HEK293 (cell line): ENCODE measurements at regions not wholly inside any gene's neighbourhood (a gene's known extent, or its start where the extent isn't known, plus 50 kb on each side); places are given as distances from the start of the nearest gene placed in this dataset.

Experiments
- KLF1 ChIP-seq: fragments of 450-650 bp; formaldehyde crosslinking; IDR thresholded peaks from 2 replicates; pipeline ENCODE4 v1.5.1; 2016; ENCODE audit warnings: missing biosample characterization, missing genetic modification characterization
- KLF16 ChIP-seq: fragments of 450-650 bp; formaldehyde crosslinking; IDR thresholded peaks from 2 replicates; pipeline ENCODE4 v1.5.1; 2017; ENCODE audit warnings: missing biosample characterization, missing genetic modification characterization
- KLF7 ChIP-seq: fragments of 450-650 bp; formaldehyde crosslinking; IDR thresholded peaks from 2 replicates; pipeline ENCODE4 v1.5.1; 2016; ENCODE audit warnings: missing biosample characterization, missing genetic modification characterization, borderline replicate concordance
- SETDB1 ChIP-seq: IDR thresholded peaks from one replicate; pipeline ENCODE4 v1.6.1; 2017; ENCODE audit warnings: mild to moderate bottlenecking, low read length, moderate library complexity, mixed read lengths; ENCODE audit not compliant: insufficient read length
- ZBTB48 ChIP-seq: fragments of 450-650 bp; formaldehyde crosslinking; IDR thresholded peaks from 2 replicates; pipeline ENCODE4 v1.5.1; 2016; ENCODE audit warnings: missing biosample characterization, missing genetic modification characterization
- ZIC2 ChIP-seq: fragments of 450-650 bp; formaldehyde crosslinking; IDR thresholded peaks from 2 replicates; pipeline ENCODE4 v1.5.1; 2016; ENCODE audit warnings: missing biosample characterization, missing genetic modification characterization
- ZNF112 ChIP-seq: fragments of 450-650 bp; formaldehyde crosslinking; IDR thresholded peaks from 2 replicates; pipeline ENCODE4 v1.5.0; 2017; ENCODE audit warnings: missing biosample characterization, missing genetic modification characterization
- ZNF121 ChIP-seq: fragments of 450-650 bp; formaldehyde crosslinking; IDR thresholded peaks from 2 replicates; pipeline ENCODE4 v1.5.1; 2016; ENCODE audit warnings: missing biosample characterization, missing genetic modification characterization
- ZNF146 ChIP-seq: fragments of 450-650 bp; formaldehyde crosslinking; IDR thresholded peaks from 2 replicates; pipeline ENCODE4 v1.5.1; 2016; ENCODE audit warnings: missing biosample characterization, missing genetic modification characterization
- ZNF211 ChIP-seq: fragments of 450-650 bp; formaldehyde crosslinking; IDR thresholded peaks from 2 replicates; pipeline ENCODE4 v1.5.1; 2016; ENCODE audit warnings: low read depth, missing biosample characterization, missing genetic modification characterization
- ZNF214 ChIP-seq: fragments of 450-650 bp; formaldehyde crosslinking; IDR thresholded peaks from 2 replicates; pipeline ENCODE4 v1.5.1; 2017; ENCODE audit warnings: missing biosample characterization, mild to moderate bottlenecking, missing genetic modification characterization, borderline replicate concordance
- ZNF239 ChIP-seq: fragments of 450-650 bp; formaldehyde crosslinking; IDR thresholded peaks from 2 replicates; pipeline ENCODE4 v1.5.1; 2016; ENCODE audit warnings: missing biosample characterization, missing genetic modification characterization
- ZNF560 ChIP-seq: fragments of 450-650 bp; formaldehyde crosslinking; IDR thresholded peaks from 2 replicates; pipeline ENCODE4 v1.5.1; 2017; ENCODE audit warnings: missing biosample characterization, missing genetic modification characterization, borderline replicate concordance
- ZNF596 ChIP-seq: fragments of 450-650 bp; IDR thresholded peaks from 2 replicates; pipeline ENCODE4 v1.5.0; 2018; ENCODE audit warnings: missing biosample characterization, mild to moderate bottlenecking, missing genetic modification characterization, moderate library complexity
- ZNF600 ChIP-seq: fragments of 450-650 bp; formaldehyde crosslinking; IDR thresholded peaks from 2 replicates; pipeline ENCODE4 v1.5.1; 2016; ENCODE audit warnings: missing biosample characterization, missing genetic modification characterization
- ZNF670 ChIP-seq: fragments of 450-650 bp; formaldehyde crosslinking; IDR thresholded peaks from 2 replicates; pipeline ENCODE4 v1.5.1; 2016; ENCODE audit warnings: missing biosample characterization, missing genetic modification characterization, low read depth
- ZNF776 ChIP-seq: fragments of 450-650 bp; formaldehyde crosslinking; IDR thresholded peaks from 2 replicates; pipeline ENCODE4 v1.5.0; 2017; ENCODE audit warnings: missing biosample characterization, missing genetic modification characterization, borderline replicate concordance
- ZNF837 ChIP-seq: fragments of 450-650 bp; formaldehyde crosslinking; IDR thresholded peaks from 2 replicates; pipeline ENCODE4 v1.5.1; 2016; ENCODE audit warnings: missing biosample characterization, missing genetic modification characterization
- ZSCAN23 ChIP-seq: fragments of 450-650 bp; formaldehyde crosslinking; IDR thresholded peaks from 2 replicates; pipeline ENCODE4 v1.5.1; 2016; ENCODE audit warnings: missing biosample characterization, missing genetic modification characterization
- ZSCAN30 ChIP-seq: fragments of 450-650 bp; IDR thresholded peaks from 2 replicates; pipeline ENCODE4 v1.5.1; 2018; ENCODE audit warnings: missing biosample characterization, mild to moderate bottlenecking, missing genetic modification characterization, moderate library complexity
- ZXDB ChIP-seq: fragments of 450-650 bp; formaldehyde crosslinking; IDR thresholded peaks from 2 replicates; pipeline ENCODE4 v1.5.1; 2016; ENCODE audit warnings: missing biosample characterization, missing genetic modification characterization
- TF ChIP-seq, protein P1 (sequence below): fragments of 450-650 bp; formaldehyde crosslinking; conservative IDR thresholded peaks from 2 replicates; pipeline ENCODE4 v1.5.1; 2016; ENCODE audit warnings: low read depth, missing biosample characterization, missing genetic modification characterization
- TF ChIP-seq, protein P2 (sequence below): fragments of 450-650 bp; formaldehyde crosslinking; IDR thresholded peaks from 2 replicates; pipeline ENCODE4; 2016; ENCODE audit warnings: missing biosample characterization, missing genetic modification characterization
- TF ChIP-seq, protein P3 (sequence below): fragments of 450-650 bp; formaldehyde crosslinking; IDR thresholded peaks from 2 replicates; pipeline ENCODE4 v1.5.1; 2017; ENCODE audit warnings: missing biosample characterization, missing genetic modification characterization
- TF ChIP-seq, protein P4 (sequence below): fragments of 450-650 bp; formaldehyde crosslinking; IDR thresholded peaks from 2 replicates; pipeline ENCODE4 v1.5.1; 2016; ENCODE audit warnings: missing biosample characterization, missing genetic modification characterization
- TF ChIP-seq, protein P5 (sequence below): fragments of 450-650 bp; formaldehyde crosslinking; IDR thresholded peaks from 2 replicates; pipeline ENCODE4 v1.5.1; 2016; ENCODE audit warnings: missing biosample characterization, missing genetic modification characterization
- TF ChIP-seq, protein P6 (sequence below): fragments of 450-650 bp; formaldehyde crosslinking; IDR thresholded peaks from 2 replicates; pipeline ENCODE4 v1.5.1; 2016; ENCODE audit warnings: missing biosample characterization, missing genetic modification characterization

DNA sequence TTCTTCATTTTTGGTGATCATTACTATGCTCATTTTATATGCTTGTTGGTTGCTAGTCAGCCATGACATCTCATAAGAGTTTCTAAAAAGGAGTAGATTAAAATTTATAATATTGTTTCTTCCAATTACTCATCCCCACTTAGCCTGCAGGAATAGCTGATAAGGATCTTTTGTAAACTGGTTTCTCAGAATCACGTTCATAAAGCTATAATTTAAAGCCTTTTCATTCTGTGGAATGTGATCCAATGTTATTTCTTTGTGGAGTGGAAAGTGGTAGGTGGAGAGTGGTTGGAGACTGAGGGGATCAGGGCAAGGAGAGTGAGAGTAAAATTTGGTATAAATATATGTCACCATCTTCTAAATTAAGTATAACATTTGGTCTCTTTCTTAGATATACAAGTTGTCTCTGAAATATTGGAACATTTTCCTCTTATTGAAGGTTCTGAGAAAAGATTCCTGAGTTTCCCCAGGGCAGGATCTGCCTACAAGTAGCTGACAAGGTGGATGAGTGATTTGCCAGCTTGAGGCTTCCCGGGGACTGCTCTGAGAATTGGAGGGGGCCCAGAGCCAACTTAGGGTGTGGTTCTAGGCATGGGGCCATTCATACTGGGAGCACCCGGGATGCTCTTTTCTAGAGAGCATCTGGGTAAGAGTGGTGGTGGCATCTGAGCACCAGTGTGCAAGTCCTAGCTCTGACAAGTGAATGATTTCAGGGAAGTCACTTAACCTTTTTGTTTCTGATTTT is 116.4 kb downstream of the TBX19 start (continued):
- TF ChIP-seq, protein P1, sequence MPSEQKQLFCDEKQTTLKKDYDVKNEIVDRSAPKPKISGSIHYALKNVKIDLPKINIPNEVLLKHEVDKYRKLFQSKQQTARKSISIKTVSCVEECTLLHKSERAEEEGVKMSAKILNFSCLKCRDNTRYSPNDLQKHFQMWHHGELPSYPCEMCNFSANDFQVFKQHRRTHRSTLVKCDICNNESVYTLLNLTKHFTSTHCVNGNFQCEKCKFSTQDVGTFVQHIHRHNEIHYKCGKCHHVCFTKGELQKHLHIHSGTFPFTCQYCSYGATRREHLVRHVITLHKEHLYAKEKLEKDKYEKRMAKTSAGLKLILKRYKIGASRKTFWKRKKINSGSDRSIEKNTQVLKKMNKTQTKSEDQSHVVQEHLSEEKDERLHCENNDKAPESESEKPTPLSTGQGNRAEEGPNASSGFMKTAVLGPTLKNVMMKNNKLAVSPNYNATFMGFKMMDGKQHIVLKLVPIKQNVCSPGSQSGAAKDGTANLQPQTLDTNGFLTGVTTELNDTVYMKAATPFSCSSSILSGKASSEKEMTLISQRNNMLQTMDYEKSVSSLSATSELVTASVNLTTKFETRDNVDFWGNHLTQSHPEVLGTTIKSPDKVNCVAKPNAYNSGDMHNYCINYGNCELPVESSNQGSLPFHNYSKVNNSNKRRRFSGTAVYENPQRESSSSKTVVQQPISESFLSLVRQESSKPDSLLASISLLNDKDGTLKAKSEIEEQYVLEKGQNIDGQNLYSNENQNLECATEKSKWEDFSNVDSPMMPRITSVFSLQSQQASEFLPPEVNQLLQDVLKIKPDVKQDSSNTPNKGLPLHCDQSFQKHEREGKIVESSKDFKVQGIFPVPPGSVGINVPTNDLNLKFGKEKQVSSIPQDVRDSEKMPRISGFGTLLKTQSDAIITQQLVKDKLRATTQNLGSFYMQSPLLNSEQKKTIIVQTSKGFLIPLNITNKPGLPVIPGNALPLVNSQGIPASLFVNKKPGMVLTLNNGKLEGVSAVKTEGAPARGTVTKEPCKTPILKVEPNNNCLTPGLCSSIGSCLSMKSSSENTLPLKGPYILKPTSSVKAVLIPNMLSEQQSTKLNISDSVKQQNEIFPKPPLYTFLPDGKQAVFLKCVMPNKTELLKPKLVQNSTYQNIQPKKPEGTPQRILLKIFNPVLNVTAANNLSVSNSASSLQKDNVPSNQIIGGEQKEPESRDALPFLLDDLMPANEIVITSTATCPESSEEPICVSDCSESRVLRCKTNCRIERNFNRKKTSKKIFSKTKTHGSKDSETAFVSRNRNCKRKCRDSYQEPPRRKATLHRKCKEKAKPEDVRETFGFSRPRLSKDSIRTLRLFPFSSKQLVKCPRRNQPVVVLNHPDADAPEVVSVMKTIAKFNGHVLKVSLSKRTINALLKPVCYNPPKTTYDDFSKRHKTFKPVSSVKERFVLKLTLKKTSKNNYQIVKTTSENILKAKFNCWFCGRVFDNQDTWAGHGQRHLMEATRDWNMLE (tag by site-specific recombination) = no peak
- TF ChIP-seq ZNF214 (tag by site-specific recombination) = no peak
- no peak for TF ChIP-seq SETDB1
- no peak for TF ChIP-seq ZNF560 (tag by site-specific recombination)
- peak; percentile 25; the same call in 1 of the 2 replicates for TF ChIP-seq KLF1 (tag by site-specific recombination)
- TF ChIP-seq ZNF670 (tag by site-specific recombination) = no peak
- TF ChIP-seq, protein P2, sequence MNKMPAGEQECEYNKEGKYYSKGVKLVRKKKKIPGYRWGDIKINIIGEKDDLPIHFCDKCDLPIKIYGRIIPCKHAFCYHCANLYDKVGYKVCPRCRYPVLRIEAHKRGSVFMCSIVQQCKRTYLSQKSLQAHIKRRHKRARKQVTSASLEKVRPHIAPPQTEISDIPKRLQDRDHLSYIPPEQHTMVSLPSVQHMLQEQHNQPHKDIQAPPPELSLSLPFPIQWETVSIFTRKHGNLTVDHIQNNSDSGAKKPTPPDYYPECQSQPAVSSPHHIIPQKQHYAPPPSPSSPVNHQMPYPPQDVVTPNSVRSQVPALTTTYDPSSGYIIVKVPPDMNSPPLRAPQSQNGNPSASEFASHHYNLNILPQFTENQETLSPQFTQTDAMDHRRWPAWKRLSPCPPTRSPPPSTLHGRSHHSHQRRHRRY (tag by site-specific recombination) = no peak
- no peak for TF ChIP-seq ZNF596
- TF ChIP-seq ZNF837 = no peak
- TF ChIP-seq ZNF239 (tag by site-specific recombination) = no peak
- no peak for TF ChIP-seq KLF16 (tag by site-specific recombination)
- TF ChIP-seq ZBTB48 = no peak
- peak; percentile 19; the same call in 1 of the 2 replicates for TF ChIP-seq KLF7 (tag by site-specific recombination)
- no peak for TF ChIP-seq ZSCAN30
- no peak for TF ChIP-seq ZIC2 (tag by site-specific recombination)
- TF ChIP-seq ZNF121 (tag by site-specific recombination) = no peak
- TF ChIP-seq ZNF776 = no peak
- TF ChIP-seq ZSCAN23 (tag by site-specific recombination) = no peak
- no peak for TF ChIP-seq ZNF211
- peak; percentile 51; the same call in 1 of the 2 replicates for TF ChIP-seq ZXDB
- TF ChIP-seq, protein P3, sequence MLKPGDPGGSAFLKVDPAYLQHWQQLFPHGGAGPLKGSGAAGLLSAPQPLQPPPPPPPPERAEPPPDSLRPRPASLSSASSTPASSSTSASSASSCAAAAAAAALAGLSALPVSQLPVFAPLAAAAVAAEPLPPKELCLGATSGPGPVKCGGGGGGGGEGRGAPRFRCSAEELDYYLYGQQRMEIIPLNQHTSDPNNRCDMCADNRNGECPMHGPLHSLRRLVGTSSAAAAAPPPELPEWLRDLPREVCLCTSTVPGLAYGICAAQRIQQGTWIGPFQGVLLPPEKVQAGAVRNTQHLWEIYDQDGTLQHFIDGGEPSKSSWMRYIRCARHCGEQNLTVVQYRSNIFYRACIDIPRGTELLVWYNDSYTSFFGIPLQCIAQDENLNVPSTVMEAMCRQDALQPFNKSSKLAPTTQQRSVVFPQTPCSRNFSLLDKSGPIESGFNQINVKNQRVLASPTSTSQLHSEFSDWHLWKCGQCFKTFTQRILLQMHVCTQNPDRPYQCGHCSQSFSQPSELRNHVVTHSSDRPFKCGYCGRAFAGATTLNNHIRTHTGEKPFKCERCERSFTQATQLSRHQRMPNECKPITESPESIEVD (tag by site-specific recombination) = peak; percentile 88
- no peak for TF ChIP-seq ZNF146 (tag by site-specific recombination)
- TF ChIP-seq ZNF112 (tag by site-specific recombination) = no peak
- TF ChIP-seq, protein P4, sequence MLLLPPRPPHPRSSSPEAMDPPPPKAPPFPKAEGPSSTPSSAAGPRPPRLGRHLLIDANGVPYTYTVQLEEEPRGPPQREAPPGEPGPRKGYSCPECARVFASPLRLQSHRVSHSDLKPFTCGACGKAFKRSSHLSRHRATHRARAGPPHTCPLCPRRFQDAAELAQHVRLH (tag by site-specific recombination) = no peak
- no peak for TF ChIP-seq ZNF600 (tag by site-specific recombination)
- TF ChIP-seq, protein P5, sequence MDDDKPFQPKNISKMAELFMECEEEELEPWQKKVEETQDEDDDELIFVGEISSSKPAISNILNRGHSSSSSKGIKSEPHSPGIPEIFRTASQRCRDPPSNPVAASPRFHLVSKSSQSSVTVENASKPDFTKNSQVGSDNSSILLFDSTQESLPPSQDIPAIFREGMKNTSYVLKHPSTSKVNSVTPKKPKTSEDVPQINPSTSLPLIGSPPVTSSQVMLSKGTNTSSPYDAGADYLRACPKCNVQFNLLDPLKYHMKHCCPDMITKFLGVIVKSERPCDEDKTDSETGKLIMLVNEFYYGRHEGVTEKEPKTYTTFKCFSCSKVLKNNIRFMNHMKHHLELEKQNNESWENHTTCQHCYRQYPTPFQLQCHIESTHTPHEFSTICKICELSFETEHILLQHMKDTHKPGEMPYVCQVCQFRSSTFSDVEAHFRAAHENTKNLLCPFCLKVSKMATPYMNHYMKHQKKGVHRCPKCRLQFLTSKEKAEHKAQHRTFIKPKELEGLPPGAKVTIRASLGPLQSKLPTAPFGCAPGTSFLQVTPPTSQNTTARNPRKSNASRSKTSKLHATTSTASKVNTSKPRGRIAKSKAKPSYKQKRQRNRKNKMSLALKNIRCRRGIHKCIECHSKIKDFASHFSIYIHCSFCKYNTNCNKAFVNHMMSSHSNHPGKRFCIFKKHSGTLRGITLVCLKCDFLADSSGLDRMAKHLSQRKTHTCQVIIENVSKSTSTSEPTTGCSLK (tag by site-specific recombination) = no peak
- TF ChIP-seq, protein P6, sequence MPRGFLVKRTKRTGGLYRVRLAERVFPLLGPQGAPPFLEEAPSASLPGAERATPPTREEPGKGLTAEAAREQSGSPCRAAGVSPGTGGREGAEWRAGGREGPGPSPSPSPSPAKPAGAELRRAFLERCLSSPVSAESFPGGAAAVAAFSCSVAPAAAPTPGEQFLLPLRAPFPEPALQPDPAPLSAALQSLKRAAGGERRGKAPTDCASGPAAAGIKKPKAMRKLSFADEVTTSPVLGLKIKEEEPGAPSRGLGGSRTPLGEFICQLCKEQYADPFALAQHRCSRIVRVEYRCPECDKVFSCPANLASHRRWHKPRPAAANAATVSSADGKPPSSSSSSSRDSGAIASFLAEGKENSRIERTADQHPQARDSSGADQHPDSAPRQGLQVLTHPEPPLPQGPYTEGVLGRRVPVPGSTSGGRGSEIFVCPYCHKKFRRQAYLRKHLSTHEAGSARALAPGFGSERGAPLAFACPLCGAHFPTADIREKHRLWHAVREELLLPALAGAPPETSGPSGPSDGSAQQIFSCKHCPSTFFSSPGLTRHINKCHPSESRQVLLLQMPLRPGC (tag by site-specific recombination) = peak; percentile 66; the same call in 1 of the 2 replicates
